G401 (cell line): ENCODE measurements at regions not wholly inside any gene's neighbourhood (a gene's known extent, or its start where the extent isn't known, plus 50 kb on each side); places are given as distances from the start of the nearest gene placed in this dataset.
"Not testable (repeated sequence)": the region's sequence is repeated elsewhere in the genome, so short reads cannot be mapped to it uniquely, and the experiment has no call there.

Experiments
- DNase-seq: peaks from one replicate; pipeline ENCODE4 v3.0.0-alpha.2; 2015; ENCODE audit warnings: low spot score
- in situ Hi-C: cut with HindIII; loops from 2 replicates; pipeline ENCODE4 v1.10.0; 2016; ENCODE audit warnings: low sequenced_read_pairs, mixed read lengths

GRCh38 chr6:150493552-150493951, 106.1 kb upstream of the PLEKHG1 start:
- in situ Hi-C loops, DNase-seq: not testable (repeated sequence)

DNA sequence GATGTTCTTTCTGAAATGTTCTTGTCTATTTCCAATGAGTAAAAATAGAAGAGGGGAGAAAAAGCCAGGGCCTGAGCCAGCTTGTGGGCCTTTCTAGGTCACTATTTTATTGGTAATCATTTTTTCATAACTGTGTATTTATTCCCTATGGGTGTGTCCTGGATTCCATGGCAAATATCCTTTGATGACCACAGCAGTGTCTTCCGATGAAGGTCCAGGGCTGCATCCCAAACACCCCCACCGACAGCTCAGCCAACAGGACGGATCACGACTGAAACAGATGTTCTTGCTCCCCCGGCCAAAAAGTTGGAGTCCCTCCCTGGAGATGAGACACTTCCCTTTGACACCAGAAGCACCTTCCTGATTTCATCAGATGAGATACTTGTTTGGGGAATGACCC, 105.4 kb upstream of the PLEKHG1 start:
- no peak for DNase-seq
- in situ Hi-C loops = no loop called here

GRCh38 chr6:150495126-150495525, 104.6 kb upstream of the PLEKHG1 start:
- no peak for DNase-seq
- in situ Hi-C loops = no loop called here

DNA sequence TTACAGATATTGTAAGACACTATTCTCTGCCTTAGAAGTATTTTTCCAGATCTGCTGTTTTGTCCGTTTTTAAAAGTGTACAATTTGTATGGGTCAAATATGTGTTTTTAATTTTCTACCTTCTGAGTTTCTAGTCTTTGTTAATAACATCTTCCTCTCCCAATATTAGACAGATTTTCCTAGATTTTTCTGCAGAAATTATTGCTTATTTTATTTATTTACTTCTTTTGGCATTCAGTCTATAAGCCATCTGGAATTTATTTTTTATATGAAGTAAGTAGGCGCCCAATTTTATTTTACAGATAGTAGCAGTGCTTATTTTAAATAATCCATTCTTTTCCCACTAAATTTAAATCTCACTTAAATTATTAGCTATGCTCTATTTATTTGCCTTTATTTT, 103.1 kb upstream of the PLEKHG1 start:
- in situ Hi-C loops = no loop called here
- DNase-seq = no peak

- DNase-seq = no peak
Observed at GRCh38 chr6:150499882-150500312, 99.8 kb upstream of the PLEKHG1 start.

GRCh38 chr6:150500568-150500967, 99.1 kb upstream of the PLEKHG1 start:
- in situ Hi-C loops, DNase-seq: not testable (repeated sequence)

More at GRCh38 chr6:150499882-150500312, 99.8 kb upstream of the PLEKHG1 start:
- in situ Hi-C loops = no loop called here

DNA sequence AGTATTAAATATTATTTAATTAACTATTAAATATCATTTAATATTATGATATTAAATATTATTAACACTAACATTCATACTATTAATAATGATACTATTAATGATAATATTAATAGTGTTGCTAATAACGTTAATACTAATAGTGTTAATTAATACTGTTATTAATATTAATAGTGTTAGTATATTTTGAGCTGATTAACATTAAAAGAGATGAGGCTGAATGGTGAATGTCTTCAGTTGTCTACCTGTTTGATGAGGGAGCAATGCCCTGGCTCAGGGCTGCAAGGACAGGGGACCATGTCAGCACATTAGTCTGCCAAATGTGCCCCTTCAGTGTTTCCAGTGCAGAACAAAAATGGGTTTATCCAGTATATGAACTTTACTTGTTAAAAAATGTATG, 96.6 kb upstream of the PLEKHG1 start:
- in situ Hi-C loops = no loop called here
- no peak for DNase-seq

- no peak for DNase-seq
- in situ Hi-C loops = no loop called here
Observed at GRCh38 chr6:150503586-150504339, 95.9 kb upstream of the PLEKHG1 start.

DNA sequence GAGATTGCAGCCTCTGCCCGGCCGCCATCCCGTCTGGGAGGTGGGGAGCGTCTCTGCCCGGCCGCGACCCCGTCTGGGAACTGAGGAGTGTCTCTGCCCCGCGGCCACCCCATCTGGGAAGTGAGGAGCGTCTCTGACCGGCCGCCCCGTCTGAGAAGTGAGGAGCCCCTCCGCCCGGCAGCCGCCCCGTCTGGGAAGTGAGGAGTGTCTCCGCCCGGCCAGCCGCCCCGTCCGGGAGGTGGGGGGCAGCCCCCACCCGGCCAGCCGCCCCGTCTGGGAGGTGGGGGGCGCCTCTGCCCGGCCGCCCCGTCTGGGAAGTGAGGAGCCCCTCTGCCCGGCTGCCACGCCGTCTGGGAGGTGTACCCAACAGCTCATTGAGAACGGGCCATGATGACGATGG, 92.3 kb upstream of the PLEKHG1 start:
- DNase-seq, in situ Hi-C loops: not testable (repeated sequence)

DNA sequence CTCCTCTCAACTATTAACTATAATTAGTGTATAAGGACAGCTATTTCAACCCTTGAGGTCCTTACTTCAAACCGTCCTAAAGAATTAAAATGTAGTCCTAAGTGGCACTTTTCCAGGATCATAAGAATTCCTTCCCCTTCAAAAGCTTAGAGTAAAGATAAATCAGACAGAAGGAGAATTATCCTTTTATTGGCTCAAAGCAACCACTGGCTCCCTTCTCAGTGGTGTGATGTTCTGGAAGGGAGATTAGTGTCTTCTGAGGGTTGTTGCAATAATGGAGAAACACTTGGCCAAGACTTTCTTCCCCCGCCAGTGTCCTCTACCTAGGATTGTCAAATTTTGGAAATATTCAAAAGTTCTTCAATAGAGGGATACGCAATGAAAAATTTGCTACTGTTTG, 89.1 kb upstream of the PLEKHG1 start:
- in situ Hi-C loops = no loop called here
- DNase-seq = no peak

DNA sequence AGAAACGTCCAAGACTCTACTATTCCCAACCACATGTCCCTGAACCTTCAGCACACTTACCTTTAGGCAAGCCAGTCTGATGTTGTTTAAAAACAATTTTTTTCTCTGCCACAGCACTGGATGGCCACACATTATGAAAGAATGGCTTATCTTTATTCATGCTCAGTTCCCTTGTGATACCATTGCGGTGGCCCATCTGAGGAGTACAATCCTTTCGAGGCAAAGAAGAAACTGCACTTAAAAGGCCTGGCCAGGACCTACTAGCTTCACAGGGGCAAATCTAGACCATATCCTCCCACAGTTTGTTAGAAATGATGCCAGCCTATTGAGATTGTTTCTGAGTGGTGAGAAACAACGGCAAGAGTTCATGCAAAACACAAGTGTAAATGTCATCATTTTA, 88.4 kb upstream of the PLEKHG1 start:
- in situ Hi-C loops = no loop called here
- no peak for DNase-seq

DNA sequence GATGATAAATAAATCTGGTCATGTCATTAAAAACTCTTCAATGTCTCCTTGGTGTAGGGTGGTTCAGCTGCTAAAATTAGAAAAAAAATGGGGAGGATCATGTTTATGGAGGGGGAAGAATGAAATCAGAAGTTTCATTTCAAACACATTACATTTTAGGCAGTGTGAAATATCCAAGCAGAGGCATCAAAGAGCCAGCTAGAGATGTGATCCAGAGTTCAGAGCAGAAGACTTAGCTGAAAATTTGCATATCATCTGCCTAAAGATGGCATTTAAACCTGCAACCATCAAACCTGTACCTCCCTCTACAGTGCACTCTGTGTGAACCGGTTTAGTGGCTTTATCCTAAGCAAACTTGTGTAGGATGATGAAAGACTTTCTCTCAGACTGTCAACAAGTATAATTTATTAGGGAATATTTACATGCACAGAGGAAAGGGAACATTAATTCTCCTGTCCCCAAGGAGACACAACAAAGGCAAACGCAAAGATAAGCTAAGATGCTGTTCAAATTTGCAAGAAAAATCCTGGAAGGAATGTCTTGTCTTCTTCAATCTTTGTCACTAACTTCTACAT, 84.8 kb upstream of the PLEKHG1 start:
- in situ Hi-C loops = no loop called here
- no peak for DNase-seq

- DNase-seq = no peak
- in situ Hi-C loops = no loop called here
Observed at GRCh38 chr6:150516199-150516598, 83.5 kb upstream of the PLEKHG1 start.

DNA sequence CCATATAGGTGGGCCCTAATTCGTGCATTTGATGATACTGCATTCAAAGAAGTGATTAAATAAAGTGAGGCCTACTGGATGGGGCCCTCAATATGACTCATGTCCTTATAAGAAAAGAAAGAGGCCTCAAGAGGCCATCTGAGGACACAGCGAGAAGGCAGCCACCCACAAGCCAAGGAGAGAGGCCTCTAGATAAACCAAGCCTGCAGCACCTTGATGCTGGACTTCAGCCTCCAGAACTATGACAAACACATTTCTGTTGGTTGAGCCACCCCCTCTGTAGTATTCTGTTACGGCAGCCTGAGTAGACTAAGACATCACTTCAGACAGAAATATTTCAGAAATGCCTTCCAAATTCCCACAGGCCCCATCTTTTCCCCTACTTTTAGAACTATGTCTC, 82.5 kb upstream of the PLEKHG1 start:
- in situ Hi-C loops = no loop called here
- no peak for DNase-seq

GRCh38 chr6:150521482-150521881, 78.2 kb upstream of the PLEKHG1 start:
- in situ Hi-C loops = no loop called here
- no peak for DNase-seq

GRCh38 chr6:150523216-150523615, 76.5 kb upstream of the PLEKHG1 start:
- in situ Hi-C loops, DNase-seq: not testable (repeated sequence)

- in situ Hi-C loops = no loop called here
- DNase-seq = no peak
Observed at GRCh38 chr6:150525300-150525699, 74.4 kb upstream of the PLEKHG1 start.

GRCh38 chr6:150527100-150527499, 72.6 kb upstream of the PLEKHG1 start:
- DNase-seq = no peak
- in situ Hi-C loops = no loop called here

GRCh38 chr6:150528648-150529285, 70.9 kb upstream of the PLEKHG1 start:
- DNase-seq = no peak
- in situ Hi-C loops = no loop called here

- in situ Hi-C loops = no loop called here
- no peak for DNase-seq
Observed at GRCh38 chr6:150529646-150530045, 70.0 kb upstream of the PLEKHG1 start.

- DNase-seq = no peak
- in situ Hi-C loops = no loop called here
Observed at GRCh38 chr6:150531957-150532356, 67.7 kb upstream of the PLEKHG1 start.
